Kidney (tissue), 13 donors: ENCODE measurements at regions not wholly inside any gene's neighbourhood (a gene's known extent, or its start where the extent isn't known, plus 50 kb on each side); places are given as distances from the start of the nearest gene placed in this dataset.

Experiments
- DNase-seq, 5 donors: peaks; one replicate each; pipeline ENCODE4 v3.0.0-alpha.2; 2013 to 2020
- FAIRE-seq: peaks from 2 replicates; lab custom pipeline; 2012; peaks lifted over from hg19 to GRCh38; lab: Jason Lieb, UNC
- H3K27ac ChIP-seq, 2 donors: one replicate each; pipeline ENCODE4 v1.7.0; 2013; ENCODE audit warnings: low read depth in 2 of 2, low read length in 2 of 2, inconsistent platforms in 1 of 2
- H3K27me3 ChIP-seq: one replicate; pipeline ENCODE4 v1.7.1; 2013; ENCODE audit warnings: low read length, inconsistent platforms; ENCODE audit not compliant: control insufficient read depth, insufficient read depth
- H3K36me3 ChIP-seq, 3 donors: one replicate each; pipeline versions ENCODE4 v1.7.0 to v1.7.1; 2013; ENCODE audit warnings: low read length in 3 of 3, control low read depth in 1 of 3, inconsistent platforms in 1 of 3; ENCODE audit not compliant: insufficient read depth in 3 of 3, control insufficient read depth in 2 of 3
- H3K4me1 ChIP-seq, 3 donors: one replicate each; pipeline versions ENCODE4 v1.7.0 to v1.7.1; 2013; ENCODE audit warnings: low read length in 3 of 3, inconsistent platforms in 1 of 3, low read depth in 1 of 3; ENCODE audit not compliant: control insufficient read depth in 2 of 3, insufficient read depth in 2 of 3
- H3K4me3 ChIP-seq, 3 donors: one replicate each; pipeline versions ENCODE4 v1.7.0 to v1.8.1; 2013; ENCODE audit warnings: low read length in 3 of 3, control low read depth in 1 of 3, inconsistent platforms in 1 of 3
- H3K9ac ChIP-seq, 3 donors: one replicate each; pipeline versions ENCODE4 v1.7.0 to v1.7.1; 2013; ENCODE audit warnings: low read length in 3 of 3, control low read depth in 1 of 3, inconsistent platforms in 1 of 3
- H3K9me3 ChIP-seq, 3 donors: one replicate each; pipeline versions ENCODE4 v1.7.0 to v1.7.1; 2013; ENCODE audit warnings: low read length in 3 of 3, control low read depth in 1 of 3, inconsistent platforms in 1 of 3; ENCODE audit not compliant: control insufficient read depth in 2 of 3, insufficient read depth in 1 of 3
- CTCF ChIP-seq: IDR thresholded peaks from 3 replicates; pipeline ENCODE4 v1.5.1; 2012; ENCODE audit warnings: mild to moderate bottlenecking, moderate library complexity, borderline replicate concordance; ENCODE audit not compliant: insufficient read depth; ENCODE audit errors: extremely low read depth
- intact Hi-C: fragments of 100-400 bp; cut with DNase I; formaldehyde crosslinking; loops from one replicate; pipeline ENCODE4 v1.11.1; 2022
- donor health status: control.
- donor health status: control.
- donor health status: control.
- donor health status: control.
- donor health status: control.
- donor health status: DM: yes; HTN: yes; CAD: no.
- donor health status: Normal renal cell carcinoma (clear cell type).

DNA sequence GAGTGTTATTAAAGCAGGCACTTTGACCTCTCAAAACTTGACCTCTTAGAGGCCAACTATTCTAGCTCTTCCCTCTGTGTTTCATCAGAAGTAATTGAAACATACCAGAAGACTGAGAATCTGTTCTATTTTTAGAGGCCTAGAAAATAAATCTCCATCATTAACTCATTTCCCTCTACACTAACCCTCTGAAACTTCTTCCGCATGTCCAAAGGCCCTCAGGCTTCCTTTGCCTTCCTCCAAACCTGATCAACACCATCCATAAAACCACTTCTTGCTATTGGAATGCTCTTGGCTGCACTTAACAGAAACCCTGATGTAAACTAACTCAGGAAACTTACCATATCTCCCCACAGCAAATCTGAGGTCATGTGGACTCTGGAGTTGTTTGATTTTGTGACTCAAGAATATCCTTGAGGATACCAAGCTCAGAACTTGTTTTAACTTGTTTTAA lies 196.4 kb downstream of the RPAP3 start:
- no peak overlapping the region for H3K4me3 ChIP-seq
- no peaks in the 10 kb centered on the region for H3K4me1 ChIP-seq
- H3K27ac ChIP-seq: no peak overlapping the region
- no peaks in the 10 kb centered on the region for H3K27me3 ChIP-seq
- FAIRE-seq: no peak
- no peak overlapping the region for H3K9ac ChIP-seq
- H3K9me3 ChIP-seq: no peaks in the 10 kb centered on the region
- no peaks in the 10 kb centered on the region for H3K36me3 ChIP-seq
- intact Hi-C loops: no loop called here
- DNase-seq: no peak
- no peak for TF ChIP-seq CTCF

- no peak for FAIRE-seq
- intact Hi-C loops: no loop called here
- TF ChIP-seq CTCF: no peak
Measured at GRCh38 chr12:47507221-47507620, 198.6 kb downstream of the RPAP3 start.

GRCh38 chr12:47504775-47505446 lies 200.9 kb downstream of the RPAP3 start:
- DNase-seq: no peak
- Histone ChIP-seq H3K36me3 (no peaks in the 10 kb centered on the region), H3K9me3 (peaks cover 0 to 3% (median 0%) of the 10 kb centered on the region in 3 donors), H3K27me3 (no peaks in the 10 kb centered on the region), H3K27ac (no peak overlapping the region), H3K4me1 (no peaks in the 10 kb centered on the region), H3K4me3 (no peak overlapping the region), H3K9ac (no peak overlapping the region)
- intact Hi-C loops: no loop called here
- no peak for TF ChIP-seq CTCF
- FAIRE-seq: no peak

More at GRCh38 chr12:47507221-47507620, 198.6 kb downstream of the RPAP3 start:
- H3K9ac ChIP-seq: no peak overlapping the region
- DNase-seq: no peak
- no peaks in the 10 kb centered on the region for H3K27me3 ChIP-seq
- no peaks in the 10 kb centered on the region for H3K36me3 ChIP-seq
- no peak overlapping the region for H3K27ac ChIP-seq
- no peak overlapping the region for H3K4me3 ChIP-seq
- no peaks in the 10 kb centered on the region for H3K4me1 ChIP-seq
- H3K9me3 ChIP-seq: peaks cover 0 to 3% (median 0%) of the 10 kb centered on the region in 3 donors
